ENCODE measurements at regions not wholly inside any gene's neighbourhood (a gene's known extent, or its start where the extent isn't known, plus 50 kb on each side); places are given as distances from the start of the nearest gene placed in this dataset.

GRCh38 chr16:66274335-66275110 is 92.0 kb upstream of the CDH5 start:
- Histone ChIP-seq H3K4me1 (ENCODE audit: control insufficient read depth, insufficient read depth, low read length, unreplicated experiment) (peaks cover 22% of the 10 kb centered on the region), H3K36me3 (ENCODE audit: insufficient read depth, low read length) (no peaks in the 10 kb centered on the region), H3K4me3 (ENCODE audit: low read depth, low read length) (no peak overlapping the region), H3K27ac (ENCODE audit: low read depth, low read length) (no peak overlapping the region), H3K79me2 (ENCODE audit: control insufficient read depth, insufficient read depth, low read length, unreplicated experiment) (no peaks in the 10 kb centered on the region), H3K27me3 (ENCODE audit: insufficient read depth, low read length) (peaks cover 17% of the 10 kb centered on the region), H2AFZ (ENCODE audit: low read length, unreplicated experiment) (no peak overlapping the region)

GRCh38 chr16:66273644-66274334 is 92.7 kb upstream of the CDH5 start:
- H3K36me3 ChIP-seq (ENCODE audit: insufficient read depth, low read length) = no peaks in the 10 kb centered on the region
- H3K79me2 ChIP-seq (ENCODE audit: control insufficient read depth, insufficient read depth, low read length, unreplicated experiment) = no peaks in the 10 kb centered on the region
- no peak overlapping the region for H2AFZ ChIP-seq (ENCODE audit: low read length, unreplicated experiment)
- no peak overlapping the region for H3K27ac ChIP-seq (ENCODE audit: low read depth, low read length)
- H3K27me3 ChIP-seq (ENCODE audit: insufficient read depth, low read length) = peaks cover 10% of the 10 kb centered on the region; the same call in 1 of the 2 replicates
- H3K4me3 ChIP-seq (ENCODE audit: low read depth, low read length) = no peak overlapping the region
- peaks cover 22% of the 10 kb centered on the region for H3K4me1 ChIP-seq (ENCODE audit: control insufficient read depth, insufficient read depth, low read length, unreplicated experiment)

- H3K4me3 ChIP-seq (ENCODE audit: low read depth, low read length) = no peak overlapping the region
- peaks cover 22% of the 10 kb centered on the region for H3K4me1 ChIP-seq (ENCODE audit: control insufficient read depth, insufficient read depth, low read length, unreplicated experiment)
- no peaks in the 10 kb centered on the region for H3K36me3 ChIP-seq (ENCODE audit: insufficient read depth, low read length)
- H2AFZ ChIP-seq (ENCODE audit: low read length, unreplicated experiment) = no peak overlapping the region
- no peaks in the 10 kb centered on the region for H3K79me2 ChIP-seq (ENCODE audit: control insufficient read depth, insufficient read depth, low read length, unreplicated experiment)
- peaks cover 5% of the 10 kb centered on the region; the same call in 1 of the 2 replicates for H3K27me3 ChIP-seq (ENCODE audit: insufficient read depth, low read length)
- H3K27ac ChIP-seq (ENCODE audit: low read depth, low read length) = no peak overlapping the region
Observed at GRCh38 chr16:66273053-66273452, 93.4 kb upstream of the CDH5 start.

- Histone ChIP-seq H3K79me2 (ENCODE audit: control insufficient read depth, insufficient read depth, low read length, unreplicated experiment) (no peaks in the 10 kb centered on the region), H3K36me3 (ENCODE audit: insufficient read depth, low read length) (no peaks in the 10 kb centered on the region), H3K27me3 (ENCODE audit: insufficient read depth, low read length) (peaks cover under 1% of the 10 kb centered on the region; the same call in 1 of the 2 replicates), H2AFZ (ENCODE audit: low read length, unreplicated experiment) (no peak overlapping the region), H3K4me1 (ENCODE audit: control insufficient read depth, insufficient read depth, low read length, unreplicated experiment) (peaks cover 22% of the 10 kb centered on the region), H3K4me3 (ENCODE audit: low read depth, low read length) (no peak overlapping the region), H3K27ac (ENCODE audit: low read depth, low read length) (no peak overlapping the region)
Observed at GRCh38 chr16:66272461-66272860, 94.0 kb upstream of the CDH5 start.

- Histone ChIP-seq H3K27me3 (ENCODE audit: insufficient read depth, low read length) (no peaks in the 10 kb centered on the region), H2AFZ (ENCODE audit: low read length, unreplicated experiment) (peak overlapping the region; percentile 51), H3K79me2 (ENCODE audit: control insufficient read depth, insufficient read depth, low read length, unreplicated experiment) (no peaks in the 10 kb centered on the region), H3K4me1 (ENCODE audit: control insufficient read depth, insufficient read depth, low read length, unreplicated experiment) (peaks cover 29% of the 10 kb centered on the region), H3K27ac (ENCODE audit: low read depth, low read length) (no peak overlapping the region), H3K4me3 (ENCODE audit: low read depth, low read length) (no peak overlapping the region), H3K36me3 (ENCODE audit: insufficient read depth, low read length) (no peaks in the 10 kb centered on the region)
Observed at GRCh38 chr16:66271074-66272060, 95.1 kb upstream of the CDH5 start.

GRCh38 chr16:66270333-66270927 is 96.1 kb upstream of the CDH5 start:
- peak overlapping the region; percentile 52 for H3K27ac ChIP-seq (ENCODE audit: low read depth, low read length)
- no peaks in the 10 kb centered on the region for H3K79me2 ChIP-seq (ENCODE audit: control insufficient read depth, insufficient read depth, low read length, unreplicated experiment)
- no peaks in the 10 kb centered on the region for H3K36me3 ChIP-seq (ENCODE audit: insufficient read depth, low read length)
- H3K27me3 ChIP-seq (ENCODE audit: insufficient read depth, low read length) = no peaks in the 10 kb centered on the region
- H3K4me1 ChIP-seq (ENCODE audit: control insufficient read depth, insufficient read depth, low read length, unreplicated experiment) = peaks cover 32% of the 10 kb centered on the region
- peak overlapping the region; percentile 84 for H3K4me3 ChIP-seq (ENCODE audit: low read depth, low read length)
- peak overlapping the region; percentile 91 for H2AFZ ChIP-seq (ENCODE audit: low read length, unreplicated experiment)

GRCh38 chr16:66269617-66270332 is 96.7 kb upstream of the CDH5 start:
- Histone ChIP-seq H2AFZ (ENCODE audit: low read length, unreplicated experiment) (peak overlapping the region; percentile 91), H3K27me3 (ENCODE audit: insufficient read depth, low read length) (no peaks in the 10 kb centered on the region), H3K4me3 (ENCODE audit: low read depth, low read length) (peak overlapping the region; percentile 84), H3K4me1 (ENCODE audit: control insufficient read depth, insufficient read depth, low read length, unreplicated experiment) (peaks cover 32% of the 10 kb centered on the region), H3K79me2 (ENCODE audit: control insufficient read depth, insufficient read depth, low read length, unreplicated experiment) (no peaks in the 10 kb centered on the region), H3K27ac (ENCODE audit: low read depth, low read length) (peak overlapping the region; percentile 52), H3K36me3 (ENCODE audit: insufficient read depth, low read length) (no peaks in the 10 kb centered on the region)

GRCh38 chr16:66267292-66268014 is 99.0 kb upstream of the CDH5 start:
- no peaks in the 10 kb centered on the region for H3K79me2 ChIP-seq (ENCODE audit: control insufficient read depth, insufficient read depth, low read length, unreplicated experiment)
- H2AFZ ChIP-seq (ENCODE audit: low read length, unreplicated experiment) = no peak overlapping the region
- no peak overlapping the region for H3K4me3 ChIP-seq (ENCODE audit: low read depth, low read length)
- H3K27ac ChIP-seq (ENCODE audit: low read depth, low read length) = no peak overlapping the region
- no peaks in the 10 kb centered on the region for H3K27me3 ChIP-seq (ENCODE audit: insufficient read depth, low read length)
- H3K36me3 ChIP-seq (ENCODE audit: insufficient read depth, low read length) = no peaks in the 10 kb centered on the region
- H3K4me1 ChIP-seq (ENCODE audit: control insufficient read depth, insufficient read depth, low read length, unreplicated experiment) = peaks cover 23% of the 10 kb centered on the region

- Histone ChIP-seq H3K79me2 (ENCODE audit: control insufficient read depth, insufficient read depth, low read length, unreplicated experiment) (no peaks in the 10 kb centered on the region), H3K27me3 (ENCODE audit: insufficient read depth, low read length) (no peaks in the 10 kb centered on the region), H2AFZ (ENCODE audit: low read length, unreplicated experiment) (peak overlapping the region; percentile 90), H3K4me1 (ENCODE audit: control insufficient read depth, insufficient read depth, low read length, unreplicated experiment) (peaks cover 22% of the 10 kb centered on the region), H3K36me3 (ENCODE audit: insufficient read depth, low read length) (no peaks in the 10 kb centered on the region), H3K4me3 (ENCODE audit: low read depth, low read length) (peak overlapping the region; percentile 47), H3K27ac (ENCODE audit: low read depth, low read length) (no peak overlapping the region)
Observed at GRCh38 chr16:66266436-66267291, 99.8 kb upstream of the CDH5 start.
